Mesendoderm (in vitro differentiated cells): ENCODE measurements at regions not wholly inside any gene's neighbourhood (a gene's known extent, or its start where the extent isn't known, plus 50 kb on each side); places are given as distances from the start of the nearest gene placed in this dataset.

Experiments used
- DNase-seq: peaks from one replicate; pipeline ENCODE4 v3.0.0; 2013
- H2AK5ac ChIP-seq: 2 replicates; pipeline ENCODE4 v1.6.1; 2013; ENCODE audit warnings: low read length, inconsistent platforms
- H2BK120ac ChIP-seq: 2 replicates; pipeline ENCODE4 v1.6.1; 2013; ENCODE audit warnings: low read depth, mild to moderate bottlenecking, low read length, moderate library complexity, mixed read lengths
- H2BK15ac ChIP-seq: replicated peaks from 2 replicates; pipeline ENCODE4 v1.6.1; 2013; ENCODE audit warnings: low read depth, mild to moderate bottlenecking, moderate library complexity
- H2BK5ac ChIP-seq: 2 replicates; pipeline ENCODE4 v1.6.1; 2013; ENCODE audit warnings: low read length, inconsistent platforms
- H3K18ac ChIP-seq: 2 replicates; pipeline ENCODE4 v1.6.1; 2013; ENCODE audit warnings: mild to moderate bottlenecking, low read length, mixed read lengths
- H3K23ac ChIP-seq: one replicate; pipeline ENCODE4 v1.6.1; 2013; ENCODE audit warnings: low read length
- H3K27ac ChIP-seq: 2 replicates; pipeline ENCODE4 v1.5.1; 2013; ENCODE audit warnings: low read depth, mild to moderate bottlenecking, inconsistent platforms, low read length, moderate library complexity
- H3K27me3 ChIP-seq: 2 replicates; pipeline ENCODE4 v1.6.1; 2013; ENCODE audit warnings: low read length, control low read depth, mild to moderate bottlenecking, inconsistent platforms; ENCODE audit not compliant: insufficient read depth, poor library complexity
- H3K36me3 ChIP-seq: 2 replicates; pipeline ENCODE4 v1.6.1; 2013; ENCODE audit warnings: low read length, inconsistent platforms; ENCODE audit not compliant: control insufficient read depth, insufficient read depth
- H3K4ac ChIP-seq: one replicate; pipeline ENCODE4 v1.6.1; 2013; ENCODE audit warnings: low read depth, mild to moderate bottlenecking, low read length, moderate library complexity
- H3K4me1 ChIP-seq: 2 replicates; pipeline ENCODE4 v1.6.1; 2013; ENCODE audit warnings: low read depth, low read length, inconsistent platforms; ENCODE audit not compliant: control insufficient read depth
- H3K4me2 ChIP-seq: 2 replicates; pipeline ENCODE4 v1.6.1; 2013; ENCODE audit warnings: low read length
- H3K4me3 ChIP-seq: 2 replicates; pipeline ENCODE4 v1.5.1; 2013; ENCODE audit warnings: mild to moderate bottlenecking, low read length
- H3K56ac ChIP-seq: one replicate; pipeline ENCODE4 v1.6.1; 2013; ENCODE audit warnings: low read length
- H3K79me1 ChIP-seq: 2 replicates; pipeline ENCODE4 v1.6.1; 2013; ENCODE audit warnings: low read length, inconsistent platforms
- H3K79me2 ChIP-seq: 2 replicates; pipeline ENCODE4 v1.6.1; 2013; ENCODE audit warnings: mild to moderate bottlenecking, low read length; ENCODE audit not compliant: control insufficient read depth, insufficient read depth
- H3K9ac ChIP-seq: 2 replicates; pipeline ENCODE4 v1.6.1; 2013; ENCODE audit warnings: low read length, inconsistent platforms
- H4K5ac ChIP-seq: one replicate; pipeline ENCODE4 v1.6.1; 2013; ENCODE audit warnings: low read length
- H4K8ac ChIP-seq: one replicate; pipeline ENCODE4 v1.6.1; 2013; ENCODE audit warnings: low read depth, mild to moderate bottlenecking, control low read depth, low read length, moderate library complexity
- WGBS: extraction: QIAGEN DNeasy Blood & Tissue Kit; methylation state at CpG from one replicate; pipeline ENCODE4 v1.1.7; 2013; ENCODE audit warnings: low lambda C conversion rate, missing lambda C conversion rate; ENCODE audit not compliant: insufficient coverage; ENCODE audit errors: extremely low coverage; 5-methylcytosine and 5-hydroxymethylcytosine counted together

DNA sequence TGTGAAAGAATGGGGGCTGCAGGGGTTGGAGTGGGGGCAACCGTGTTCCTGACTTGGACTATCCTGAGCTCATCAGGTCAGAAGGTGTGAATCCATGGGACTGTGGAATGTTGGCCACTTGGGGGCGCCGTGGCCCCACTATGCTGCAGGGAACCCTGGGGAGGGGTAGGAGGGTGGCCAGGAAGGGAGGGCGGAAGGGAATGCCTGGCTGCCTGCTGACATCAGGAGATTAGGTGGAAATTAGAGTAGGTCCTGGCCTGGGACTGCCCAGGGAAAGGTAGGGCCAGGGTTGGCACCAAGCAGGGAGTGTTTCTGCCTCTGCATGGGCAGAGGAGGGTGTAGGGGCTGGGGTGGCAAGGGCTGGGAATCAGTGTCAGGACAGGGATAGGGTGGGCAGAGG lies 65.8 kb upstream of the PRSS58 start:
- peaks cover 2% of the 10 kb centered on the region for H3K4me1 ChIP-seq
- no peak overlapping the region for H2BK5ac ChIP-seq
- H3K36me3 ChIP-seq: no peaks in the 10 kb centered on the region
- no CpG with 5 or more reads among the region's 4 CpGs for WGBS
- no peak overlapping the region for H2BK120ac ChIP-seq
- peak; percentile 90 for DNase-seq
- H3K23ac ChIP-seq: no peak overlapping the region
- H3K27ac ChIP-seq: no peak overlapping the region
- H3K4ac ChIP-seq: no peak overlapping the region
- no peak overlapping the region for H3K4me2 ChIP-seq
- H3K4me3 ChIP-seq: no peak overlapping the region
- no peak overlapping the region for H4K5ac ChIP-seq
- H4K8ac ChIP-seq: no peak overlapping the region
- H2BK15ac ChIP-seq: no peak overlapping the region
- peak overlapping the region; percentile 23 for H3K9ac ChIP-seq
- H3K27me3 ChIP-seq: no peaks in the 10 kb centered on the region
- H3K79me1 ChIP-seq: no peaks in the 10 kb centered on the region
- no peaks in the 10 kb centered on the region for H3K79me2 ChIP-seq
- no peak overlapping the region for H3K18ac ChIP-seq
- no peak overlapping the region for H2AK5ac ChIP-seq
- H3K56ac ChIP-seq: peak overlapping the region; percentile 84

GRCh38 chr7:142321391-142321790 lies 63.5 kb upstream of the PRSS58 start:
- Histone ChIP-seq H2BK120ac (no peak overlapping the region), H2BK15ac (no peak overlapping the region), H3K9ac (no peak overlapping the region), H3K27ac (no peak overlapping the region), H3K4ac (no peak overlapping the region), H2BK5ac (no peak overlapping the region), H3K18ac (no peak overlapping the region), H3K4me1 (peaks cover 2% of the 10 kb centered on the region), H3K23ac (no peak overlapping the region), H4K8ac (no peak overlapping the region), H3K56ac (no peak overlapping the region), H3K36me3 (no peaks in the 10 kb centered on the region), H3K4me3 (no peak overlapping the region), H3K4me2 (no peak overlapping the region), H2AK5ac (no peak overlapping the region), H3K79me2 (no peaks in the 10 kb centered on the region), H4K5ac (no peak overlapping the region), H3K79me1 (no peaks in the 10 kb centered on the region), H3K27me3 (no peaks in the 10 kb centered on the region)
- no CpG with 5 or more reads among the region's 7 CpGs for WGBS
- DNase-seq: no peak

- no peak overlapping the region for H3K56ac ChIP-seq
- no peak overlapping the region for H3K18ac ChIP-seq
- no peaks in the 10 kb centered on the region for H3K27me3 ChIP-seq
- H3K23ac ChIP-seq: no peak overlapping the region
- H2BK15ac ChIP-seq: no peak overlapping the region
- H3K4me3 ChIP-seq: no peak overlapping the region
- no peak overlapping the region for H4K8ac ChIP-seq
- no peak overlapping the region for H3K9ac ChIP-seq
- no peaks in the 10 kb centered on the region for H3K36me3 ChIP-seq
- peaks cover 2% of the 10 kb centered on the region for H3K4me1 ChIP-seq
- no peak overlapping the region for H3K4ac ChIP-seq
- H3K79me1 ChIP-seq: no peaks in the 10 kb centered on the region
- no peak overlapping the region for H4K5ac ChIP-seq
- no peak overlapping the region for H2AK5ac ChIP-seq
- DNase-seq: no peak
- H3K4me2 ChIP-seq: no peak overlapping the region
- no CpG with 5 or more reads among the region's 2 CpGs for WGBS
- H2BK5ac ChIP-seq: no peak overlapping the region
- H3K27ac ChIP-seq: no peak overlapping the region
- no peaks in the 10 kb centered on the region for H3K79me2 ChIP-seq
- no peak overlapping the region for H2BK120ac ChIP-seq
These were observed 63.0 kb upstream of the PRSS58 start for GRCh38 chr7:142320883-142321282.

- Histone ChIP-seq H3K4me3 (no peak overlapping the region), H3K36me3 (no peaks in the 10 kb centered on the region), H3K79me2 (no peaks in the 10 kb centered on the region), H3K27ac (no peak overlapping the region), H2BK5ac (no peak overlapping the region), H3K23ac (no peak overlapping the region), H4K8ac (no peak overlapping the region), H2BK15ac (no peak overlapping the region), H3K27me3 (no peaks in the 10 kb centered on the region), H3K4ac (no peak overlapping the region), H3K56ac (no peak overlapping the region), H3K79me1 (no peaks in the 10 kb centered on the region), H3K4me1 (peaks cover 2% of the 10 kb centered on the region), H3K4me2 (no peak overlapping the region), H3K18ac (no peak overlapping the region), H3K9ac (no peak overlapping the region), H4K5ac (no peak overlapping the region), H2BK120ac (no peak overlapping the region), H2AK5ac (no peak overlapping the region)
- no CpG with 5 or more reads among the region's 3 CpGs for WGBS
- peak; percentile 53 for DNase-seq
These were observed 62.1 kb upstream of the PRSS58 start for GRCh38 chr7:142319970-142320369.

DNA sequence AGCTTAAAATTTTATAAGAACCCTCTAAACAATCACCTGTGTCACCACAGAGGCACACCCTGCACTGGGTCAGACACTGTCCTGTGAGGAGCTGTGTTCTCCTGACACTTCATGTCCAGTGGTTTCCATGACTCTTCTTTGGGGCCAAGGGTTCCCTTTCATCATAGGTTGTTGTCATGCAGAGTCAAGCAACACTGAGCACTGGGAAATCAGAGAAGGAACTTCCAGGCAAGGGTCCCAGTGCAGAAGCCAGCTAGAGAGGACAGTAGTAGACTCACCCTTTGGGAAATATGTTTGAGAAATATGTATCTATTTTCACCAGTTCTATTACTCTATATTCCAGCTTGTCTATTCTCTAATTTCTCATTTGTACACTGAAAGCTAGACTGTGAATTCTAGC lies 56.4 kb upstream of the PRSS58 start:
- Histone ChIP-seq H3K36me3 (no peaks in the 10 kb centered on the region), H3K27ac (no peak overlapping the region), H3K27me3 (no peaks in the 10 kb centered on the region), H3K4me2 (no peak overlapping the region), H2BK15ac (no peak overlapping the region), H2BK120ac (no peak overlapping the region), H3K4me1 (no peaks in the 10 kb centered on the region), H2BK5ac (no peak overlapping the region), H3K4ac (no peak overlapping the region), H3K79me2 (no peaks in the 10 kb centered on the region), H3K4me3 (no peak overlapping the region), H3K23ac (no peak overlapping the region), H4K5ac (no peak overlapping the region), H2AK5ac (no peak overlapping the region), H3K9ac (no peak overlapping the region), H3K18ac (no peak overlapping the region), H4K8ac (no peak overlapping the region), H3K79me1 (no peaks in the 10 kb centered on the region), H3K56ac (no peak overlapping the region)
- no peak for DNase-seq

- Histone ChIP-seq H3K27me3 (no peaks in the 10 kb centered on the region), H3K79me2 (no peaks in the 10 kb centered on the region), H3K4me3 (no peak overlapping the region), H4K8ac (no peak overlapping the region), H2BK15ac (no peak overlapping the region), H4K5ac (no peak overlapping the region), H3K27ac (no peak overlapping the region), H3K4me2 (no peak overlapping the region), H3K4me1 (no peaks in the 10 kb centered on the region), H3K9ac (no peak overlapping the region), H3K23ac (no peak overlapping the region), H2AK5ac (no peak overlapping the region), H3K4ac (no peak overlapping the region), H2BK5ac (no peak overlapping the region), H3K79me1 (no peaks in the 10 kb centered on the region), H3K56ac (no peak overlapping the region), H2BK120ac (no peak overlapping the region), H3K36me3 (no peaks in the 10 kb centered on the region), H3K18ac (no peak overlapping the region)
- no peak for DNase-seq
- no CpG with 5 or more reads among the region's 11 CpGs for WGBS
These were observed 55.7 kb upstream of the PRSS58 start for GRCh38 chr7:142313528-142313927.
